ENCODE measurements at regions not wholly inside any gene's neighbourhood (a gene's known extent, or its start where the extent isn't known, plus 50 kb on each side); places are given as distances from the start of the nearest gene placed in this dataset.

DNA sequence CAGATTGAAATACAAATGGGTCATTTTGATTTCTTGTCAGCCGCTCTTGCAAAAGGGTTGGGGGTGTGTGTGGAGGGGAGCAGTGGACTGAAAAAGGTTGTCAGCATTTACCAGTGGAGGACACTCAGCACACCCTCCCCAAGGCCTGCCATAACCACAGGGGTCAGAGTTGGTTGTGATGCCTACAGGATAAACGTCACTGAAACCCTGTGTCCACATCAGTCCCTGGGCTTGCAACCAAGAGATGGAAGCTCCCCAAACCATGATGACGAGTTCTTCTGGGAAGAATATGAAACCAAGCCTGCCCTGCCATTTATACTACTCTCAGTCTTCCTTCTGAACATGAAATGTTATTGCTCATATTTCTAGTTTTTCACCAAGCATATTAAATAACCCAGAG, 54.0 kb upstream of the UMPS start:
- POLR2A ChIA-PET = no interaction called here
- no peak overlapping the region for H3K27ac ChIP-seq (ENCODE audit: low read length)
- peaks cover 0 to 6% of the 10 kb centered on the region in 2 experiments for H3K4me1 ChIP-seq (ENCODE audit: control insufficient read depth in 1 of 2, extremely low read depth in 1 of 2, insufficient read depth in 2 of 2, low read length in 2 of 2)
- no peaks in the 10 kb centered on the region for H3K36me3 ChIP-seq (ENCODE audit: control insufficient read depth in 2 of 2, extremely low read depth in 1 of 2, insufficient read depth in 1 of 2, low read length in 1 of 2)
- no peaks in the 10 kb centered on the region for H3K9me3 ChIP-seq
- H3K36me3 Mint-ChIP-seq = peaks cover 16% of the 10 kb centered on the region
- ATAC-seq (replicated peaks in 1 of 4) (no peak), DNase-seq (no peak)
- no peak overlapping the region for H3K4me3 Mint-ChIP-seq
- CTCF ChIA-PET = no interaction called here
- H3K4me3 ChIP-seq (ENCODE audit: control insufficient read depth in 1 of 2, extremely low read depth in 1 of 2, low read length in 1 of 2) = no peak overlapping the region
- peaks cover 6 to 7% (median 6%) of the 10 kb centered on the region in 3 donors for H3K4me1 Mint-ChIP-seq
- no peak overlapping the region for H3K27ac Mint-ChIP-seq
- H3K9me3 Mint-ChIP-seq = peaks cover under 1 to 3% (median 2%) of the 10 kb centered on the region in 3 donors
- 75% methylated on average over 1 of the region's 3 CpGs for WGBS (ENCODE audit: insufficient coverage)
- peaks cover 0 to 3% of the 10 kb centered on the region in 2 experiments for H3K27me3 ChIP-seq (replicated peaks in 1 of 2; ENCODE audit: control insufficient read depth in 2 of 2, extremely low read depth in 1 of 2, insufficient read depth in 2 of 2, low read length in 1 of 2)
- H3K27me3 Mint-ChIP-seq = peaks cover 0 to 2% of the 10 kb centered on the region in 2 donors

- no peak overlapping the region for H3K27ac Mint-ChIP-seq
- H3K36me3 ChIP-seq (ENCODE audit: control insufficient read depth in 2 of 2, extremely low read depth in 1 of 2, insufficient read depth in 1 of 2, low read length in 1 of 2) = no peaks in the 10 kb centered on the region
- peaks cover 0 to 3% of the 10 kb centered on the region in 2 experiments for H3K27me3 ChIP-seq (replicated peaks in 1 of 2; ENCODE audit: control insufficient read depth in 2 of 2, extremely low read depth in 1 of 2, insufficient read depth in 2 of 2, low read length in 1 of 2)
- no peak overlapping the region for H3K27ac ChIP-seq (ENCODE audit: low read length)
- H3K27me3 Mint-ChIP-seq = peaks cover 2 to 4% of the 10 kb centered on the region in 2 donors
- H3K4me1 Mint-ChIP-seq = no peaks in the 10 kb centered on the region
- ChIA-PET CTCF (interaction anchor here in 1 of 2 donors (0.6 to 0.8 kb wide), 2 partner anchors 10 to 811 kb away, joined by 3 to 10 read pairs; no protein-coding TSS in a partner anchor), POLR2A (no interaction called here)
- H3K4me3 Mint-ChIP-seq = no peak overlapping the region
- ATAC-seq (replicated peaks in 1 of 4) (no peak), DNase-seq (no peak)
- no peaks in the 10 kb centered on the region for H3K9me3 ChIP-seq
- H3K9me3 Mint-ChIP-seq = no peaks in the 10 kb centered on the region
- WGBS (ENCODE audit: insufficient coverage) = 70% methylated on average over 4 of the region's 5 CpGs
- H3K36me3 Mint-ChIP-seq = peaks cover 15% of the 10 kb centered on the region
- no peak overlapping the region for H3K4me3 ChIP-seq (ENCODE audit: control insufficient read depth in 1 of 2, extremely low read depth in 1 of 2, low read length in 1 of 2)
- H3K4me1 ChIP-seq (ENCODE audit: control insufficient read depth in 1 of 2, extremely low read depth in 1 of 2, insufficient read depth in 2 of 2, low read length in 2 of 2) = no peaks in the 10 kb centered on the region
Observed at GRCh38 chr3:124679048-124679638, 51.1 kb upstream of the UMPS start.

Measured in T-cell (primary cell).